Ecto neural progenitor cell (in vitro differentiated cells): ENCODE measurements at regions not wholly inside any gene's neighbourhood (a gene's known extent, or its start where the extent isn't known, plus 50 kb on each side); places are given as distances from the start of the nearest gene placed in this dataset.

Source experiments
- DNase-seq: peaks from one replicate; pipeline ENCODE4 v3.0.0-alpha.2; 2018; ENCODE audit warnings: low spot score

- no peak for DNase-seq
These were observed 377.8 kb upstream of the CHRM3 start for GRCh38 chr1:239008568-239008967.

- no peak for DNase-seq
These were observed 380.1 kb upstream of the CHRM3 start for GRCh38 chr1:239006276-239006675.

- no peak for DNase-seq
These were observed 386.4 kb upstream of the CHRM3 start for GRCh38 chr1:238999944-239000343.

- no peak for DNase-seq
These were observed 387.8 kb upstream of the CHRM3 start for GRCh38 chr1:238998577-238998976.

- DNase-seq, result no peak
These were observed 394.4 kb upstream of the CHRM3 start for GRCh38 chr1:238991765-238992495.

- no peak for DNase-seq
These were observed 401.1 kb upstream of the CHRM3 start for GRCh38 chr1:238985312-238985711.

- no peak for DNase-seq
These were observed 403.6 kb upstream of the CHRM3 start for GRCh38 chr1:238982736-238983135.

GRCh38 chr1:238981317-238981933 lies 404.9 kb upstream of the CHRM3 start:
- no peak for DNase-seq

- DNase-seq, result no peak
These were observed 406.3 kb upstream of the CHRM3 start for GRCh38 chr1:238980053-238980452.

- no peak for DNase-seq
These were observed 421.7 kb upstream of the CHRM3 start for GRCh38 chr1:238964631-238965030.

- DNase-seq, result no peak
These were observed 423.4 kb upstream of the CHRM3 start for GRCh38 chr1:238962941-238963340.

GRCh38 chr1:238961790-238962189 lies 424.6 kb upstream of the CHRM3 start:
- no peak for DNase-seq

GRCh38 chr1:238960071-238960470 lies 426.3 kb upstream of the CHRM3 start:
- DNase-seq, result no peak

- DNase-seq, result no peak
These were observed 430.4 kb upstream of the CHRM3 start for GRCh38 chr1:238955934-238956333.

GRCh38 chr1:238954865-238955264 lies 431.5 kb upstream of the CHRM3 start:
- DNase-seq, result no peak

GRCh38 chr1:238953448-238954010 lies 432.8 kb upstream of the CHRM3 start:
- DNase-seq, result no peak

- DNase-seq, result no peak
These were observed 434.6 kb upstream of the CHRM3 start for GRCh38 chr1:238951809-238952208.

- DNase-seq, result no peak
These were observed 435.6 kb upstream of the CHRM3 start for GRCh38 chr1:238950784-238951183.

GRCh38 chr1:238950017-238950416 lies 436.4 kb upstream of the CHRM3 start:
- no peak for DNase-seq

- no peak for DNase-seq
These were observed 442.3 kb upstream of the CHRM3 start for GRCh38 chr1:238944028-238944427.

GRCh38 chr1:238927899-238928298 lies 458.5 kb upstream of the CHRM3 start:
- no peak for DNase-seq

GRCh38 chr1:238916828-238917227 lies 469.5 kb upstream of the CHRM3 start:
- DNase-seq, result no peak

- DNase-seq, result no peak
These were observed 472.0 kb upstream of the CHRM3 start for GRCh38 chr1:238914346-238914745.

- DNase-seq, result no peak
These were observed 473.2 kb upstream of the CHRM3 start for GRCh38 chr1:238913210-238913609.
